ENCODE measurements at regions not wholly inside any gene's neighbourhood (a gene's known extent, or its start where the extent isn't known, plus 50 kb on each side); places are given as distances from the start of the nearest gene placed in this dataset.

- TF ChIP-seq RCOR1 (conservative IDR thresholded peaks at IDR 0.05; ENCODE audit: low read depth, low read length) (no peak), EP300 (IDR thresholded peaks at IDR 0.05; ENCODE audit: borderline replicate concordance in 1 of 2, control insufficient read depth in 1 of 2, low read depth in 2 of 2, low read length in 2 of 2) (no peak), NRF1 (conservative IDR thresholded peaks at IDR 0.05; ENCODE audit: low read depth, low read length) (no peak), ZNF274 (IDR thresholded peaks at IDR 0.05; ENCODE audit: insufficient read depth, insufficient read length) (no peak), PBX3 (IDR thresholded peaks at IDR 0.05; ENCODE audit: insufficient replicate concordance, low read depth, low read length) (no peak), EZH2 (IDR thresholded peaks at IDR 0.05; ENCODE audit: borderline replicate concordance, control insufficient read depth, low read depth, low read length) (no peak), CHD2 (IDR thresholded peaks at IDR 0.05; ENCODE audit: borderline replicate concordance, low read depth, low read length) (no peak), ZZZ3 (IDR thresholded peaks at IDR 0.05; ENCODE audit: control insufficient read depth, insufficient read length, low read depth) (no peak), RAD21 (IDR thresholded peaks at IDR 0.05; ENCODE audit: insufficient read depth, low read depth, low read length) (no peak), NFXL1 (IDR thresholded peaks at IDR 0.05; ENCODE audit: borderline replicate concordance) (no peak), JUNB (IDR thresholded peaks at IDR 0.05) (no peak)
- TF ChIP-seq, protein P1, sequence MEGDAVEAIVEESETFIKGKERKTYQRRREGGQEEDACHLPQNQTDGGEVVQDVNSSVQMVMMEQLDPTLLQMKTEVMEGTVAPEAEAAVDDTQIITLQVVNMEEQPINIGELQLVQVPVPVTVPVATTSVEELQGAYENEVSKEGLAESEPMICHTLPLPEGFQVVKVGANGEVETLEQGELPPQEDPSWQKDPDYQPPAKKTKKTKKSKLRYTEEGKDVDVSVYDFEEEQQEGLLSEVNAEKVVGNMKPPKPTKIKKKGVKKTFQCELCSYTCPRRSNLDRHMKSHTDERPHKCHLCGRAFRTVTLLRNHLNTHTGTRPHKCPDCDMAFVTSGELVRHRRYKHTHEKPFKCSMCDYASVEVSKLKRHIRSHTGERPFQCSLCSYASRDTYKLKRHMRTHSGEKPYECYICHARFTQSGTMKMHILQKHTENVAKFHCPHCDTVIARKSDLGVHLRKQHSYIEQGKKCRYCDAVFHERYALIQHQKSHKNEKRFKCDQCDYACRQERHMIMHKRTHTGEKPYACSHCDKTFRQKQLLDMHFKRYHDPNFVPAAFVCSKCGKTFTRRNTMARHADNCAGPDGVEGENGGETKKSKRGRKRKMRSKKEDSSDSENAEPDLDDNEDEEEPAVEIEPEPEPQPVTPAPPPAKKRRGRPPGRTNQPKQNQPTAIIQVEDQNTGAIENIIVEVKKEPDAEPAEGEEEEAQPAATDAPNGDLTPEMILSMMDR (IDR thresholded peaks at IDR 0.05 in 2 of 3, conservative IDR thresholded peaks at IDR 0.05 in 1 of 3; ENCODE audit: control insufficient read depth in 2 of 3, extremely low read depth in 1 of 3, insufficient read depth in 1 of 3, low read depth in 3 of 3, low read length in 3 of 3), result no peak
- TF ChIP-seq, protein P2, sequence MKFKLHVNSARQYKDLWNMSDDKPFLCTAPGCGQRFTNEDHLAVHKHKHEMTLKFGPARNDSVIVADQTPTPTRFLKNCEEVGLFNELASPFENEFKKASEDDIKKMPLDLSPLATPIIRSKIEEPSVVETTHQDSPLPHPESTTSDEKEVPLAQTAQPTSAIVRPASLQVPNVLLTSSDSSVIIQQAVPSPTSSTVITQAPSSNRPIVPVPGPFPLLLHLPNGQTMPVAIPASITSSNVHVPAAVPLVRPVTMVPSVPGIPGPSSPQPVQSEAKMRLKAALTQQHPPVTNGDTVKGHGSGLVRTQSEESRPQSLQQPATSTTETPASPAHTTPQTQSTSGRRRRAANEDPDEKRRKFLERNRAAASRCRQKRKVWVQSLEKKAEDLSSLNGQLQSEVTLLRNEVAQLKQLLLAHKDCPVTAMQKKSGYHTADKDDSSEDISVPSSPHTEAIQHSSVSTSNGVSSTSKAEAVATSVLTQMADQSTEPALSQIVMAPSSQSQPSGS (IDR thresholded peaks at IDR 0.05; ENCODE audit: low read length), result no peak
- TF ChIP-seq, protein P3, sequence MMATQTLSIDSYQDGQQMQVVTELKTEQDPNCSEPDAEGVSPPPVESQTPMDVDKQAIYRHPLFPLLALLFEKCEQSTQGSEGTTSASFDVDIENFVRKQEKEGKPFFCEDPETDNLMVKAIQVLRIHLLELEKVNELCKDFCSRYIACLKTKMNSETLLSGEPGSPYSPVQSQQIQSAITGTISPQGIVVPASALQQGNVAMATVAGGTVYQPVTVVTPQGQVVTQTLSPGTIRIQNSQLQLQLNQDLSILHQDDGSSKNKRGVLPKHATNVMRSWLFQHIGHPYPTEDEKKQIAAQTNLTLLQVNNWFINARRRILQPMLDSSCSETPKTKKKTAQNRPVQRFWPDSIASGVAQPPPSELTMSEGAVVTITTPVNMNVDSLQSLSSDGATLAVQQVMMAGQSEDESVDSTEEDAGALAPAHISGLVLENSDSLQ (IDR thresholded peaks at IDR 0.05), result no peak
Measured at GRCh38 chr15:36426691-36427090, 152.7 kb upstream of the CDIN1 start.

Measured in GM12878 (cell line).